ENCODE measurements at regions not wholly inside any gene's neighbourhood (a gene's known extent, or its start where the extent isn't known, plus 50 kb on each side); places are given as distances from the start of the nearest gene placed in this dataset.
"Not testable (repeated sequence)": the region's sequence is repeated elsewhere in the genome, so short reads cannot be mapped to it uniquely, and the experiment has no call there.

DNA sequence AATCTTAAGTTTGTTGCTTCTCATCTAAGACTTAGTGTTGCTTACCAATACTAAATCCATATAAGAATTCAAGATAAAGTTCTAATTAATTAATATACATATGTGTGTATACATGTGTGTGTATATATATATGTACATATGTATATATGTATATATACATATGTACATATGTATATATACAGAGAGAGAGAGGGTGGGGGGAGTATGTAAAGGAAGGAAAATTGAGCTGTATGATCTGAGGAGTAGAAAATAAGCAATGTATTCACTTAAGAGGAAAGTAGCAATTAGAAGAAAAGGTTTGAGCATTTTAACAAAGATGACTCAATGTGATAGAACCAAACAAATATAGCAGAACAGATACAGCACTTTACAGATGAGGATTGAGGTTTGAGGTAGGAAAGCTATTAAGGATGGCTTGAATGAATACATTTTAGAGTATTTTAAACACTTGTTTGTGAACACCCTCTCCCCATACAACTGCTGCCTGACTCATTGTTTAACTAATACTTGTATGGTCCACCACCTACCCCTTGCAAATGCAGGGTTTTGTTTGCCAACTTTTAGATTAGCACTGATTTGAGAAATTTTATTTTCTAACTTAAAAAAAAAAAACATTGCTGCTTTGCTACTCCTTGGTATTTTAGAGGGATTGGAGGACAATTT, 681.1 kb upstream of the CADM2 start:
- no peak for DNase-seq

DNA sequence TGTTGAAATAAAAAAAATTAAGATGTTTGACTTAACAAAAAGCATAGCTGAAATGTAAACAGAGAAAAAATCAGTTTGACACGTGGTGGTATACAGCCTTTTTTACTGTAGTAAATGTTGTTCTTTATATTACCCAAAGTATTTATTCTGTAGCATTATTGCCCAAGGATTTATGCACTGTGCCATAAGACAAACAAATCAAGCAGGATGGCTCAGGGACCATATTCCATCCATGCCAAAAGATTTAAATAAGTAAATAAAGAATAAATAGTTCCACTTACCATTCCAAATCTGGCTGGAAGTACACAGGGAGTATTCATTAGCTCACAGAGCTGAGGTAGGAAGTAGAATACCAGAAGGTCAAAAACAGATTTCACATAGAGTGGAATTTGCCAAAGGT, 666.7 kb upstream of the CADM2 start:
- DNase-seq: no peak

DNA sequence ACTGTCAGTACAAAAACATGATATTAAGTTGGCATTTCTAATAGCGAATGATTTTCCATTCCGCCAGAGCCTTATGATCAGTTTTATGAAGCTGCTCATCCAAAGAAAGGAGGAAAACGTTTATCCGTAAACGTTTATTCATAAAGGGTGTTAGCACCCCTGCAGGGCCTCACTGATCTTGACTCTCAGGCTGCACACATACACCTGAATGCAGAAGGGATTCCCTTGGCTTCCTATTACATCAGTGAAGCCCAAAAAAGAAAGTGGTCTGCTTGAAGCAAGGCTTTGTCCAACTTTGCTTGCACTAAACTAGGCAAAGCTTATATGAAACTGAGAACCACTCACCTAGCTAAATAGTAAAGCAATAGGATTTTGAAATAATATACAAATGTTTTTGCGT, 659.5 kb upstream of the CADM2 start:
- DNase-seq: no peak

DNA sequence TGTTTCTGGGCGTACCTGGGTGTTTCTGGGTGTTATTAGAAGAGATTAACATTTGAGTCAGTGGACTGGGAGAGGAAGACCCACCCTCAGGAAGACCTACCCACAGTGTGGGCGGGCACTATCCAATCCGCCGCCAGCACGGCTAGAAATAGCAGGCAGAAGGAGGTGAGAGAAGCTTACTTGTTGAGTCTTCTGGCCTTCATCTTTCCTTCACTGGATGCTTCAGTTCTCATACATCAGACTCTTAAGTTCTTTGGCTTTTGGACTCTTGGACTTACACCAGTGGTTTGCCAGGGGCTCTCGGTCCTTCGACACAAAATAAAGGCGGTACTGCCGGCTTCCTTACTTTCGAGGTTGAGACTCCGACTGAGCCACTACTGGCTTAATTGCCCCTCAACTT, 654.6 kb upstream of the CADM2 start:
- no peak for DNase-seq

DNA sequence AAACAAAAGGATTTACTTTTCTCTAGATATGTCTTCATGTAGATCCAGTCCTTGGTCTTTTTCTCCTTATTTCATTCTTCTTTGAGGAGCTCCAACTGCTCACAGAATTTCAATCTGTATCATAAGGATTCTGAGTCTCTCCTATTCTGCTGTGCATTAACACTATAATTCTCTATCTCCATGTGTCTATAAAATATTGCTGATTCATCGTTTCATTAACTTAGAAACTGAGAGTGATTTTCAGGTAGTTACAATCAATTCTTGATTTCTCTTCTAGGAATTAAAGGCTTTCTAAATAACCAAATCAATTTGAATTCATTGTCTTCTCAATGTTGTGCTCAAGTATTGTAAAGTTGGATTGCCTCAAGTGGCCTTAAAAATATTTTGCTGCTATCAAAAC, 651.5 kb upstream of the CADM2 start:
- DNase-seq: no peak

DNA sequence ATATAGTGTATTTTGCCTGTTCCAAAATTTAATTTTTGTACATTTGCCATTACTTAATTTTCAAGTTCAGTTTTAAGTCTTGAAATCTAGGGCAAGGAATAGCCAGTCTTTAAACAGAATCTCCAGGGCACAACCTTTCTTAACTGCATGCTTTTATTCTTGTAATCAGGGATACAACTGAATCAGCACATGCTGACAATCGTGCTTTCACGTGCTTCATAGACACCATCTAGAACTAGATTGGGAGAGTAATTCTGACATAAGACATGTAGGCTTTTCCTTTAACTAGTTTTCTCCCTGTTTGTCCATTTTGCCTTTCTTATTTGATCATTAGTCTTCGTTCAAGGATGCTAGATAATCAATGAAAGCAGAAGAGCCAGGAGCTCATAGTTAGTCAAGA, 650.4 kb upstream of the CADM2 start:
- DNase-seq: no peak

DNA sequence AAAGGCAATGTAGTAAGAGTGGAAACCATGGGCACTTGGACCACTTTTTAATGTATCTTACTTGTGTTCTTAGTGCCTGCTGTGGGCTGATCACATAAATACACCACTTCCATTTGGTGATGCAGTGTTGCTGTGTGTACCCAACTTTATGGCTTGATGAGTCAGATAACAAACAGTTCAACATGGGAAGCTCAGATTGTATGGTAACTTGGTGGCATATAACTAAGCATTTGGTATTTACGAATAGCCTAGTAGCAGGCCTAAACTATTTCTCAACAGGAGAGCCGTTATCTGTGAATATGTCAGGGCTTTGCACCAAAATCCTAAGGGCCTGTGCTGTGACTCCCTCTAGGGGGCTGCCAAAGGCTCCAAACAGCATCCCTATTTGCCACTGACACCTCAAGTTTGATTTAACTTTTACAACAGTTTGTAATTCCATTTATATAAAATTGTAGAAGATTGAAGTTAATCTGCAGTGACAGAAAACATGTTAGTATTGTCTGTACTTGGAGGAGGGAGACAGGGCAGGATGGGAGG, 640.4 kb upstream of the CADM2 start:
- DNase-seq: no peak

DNA sequence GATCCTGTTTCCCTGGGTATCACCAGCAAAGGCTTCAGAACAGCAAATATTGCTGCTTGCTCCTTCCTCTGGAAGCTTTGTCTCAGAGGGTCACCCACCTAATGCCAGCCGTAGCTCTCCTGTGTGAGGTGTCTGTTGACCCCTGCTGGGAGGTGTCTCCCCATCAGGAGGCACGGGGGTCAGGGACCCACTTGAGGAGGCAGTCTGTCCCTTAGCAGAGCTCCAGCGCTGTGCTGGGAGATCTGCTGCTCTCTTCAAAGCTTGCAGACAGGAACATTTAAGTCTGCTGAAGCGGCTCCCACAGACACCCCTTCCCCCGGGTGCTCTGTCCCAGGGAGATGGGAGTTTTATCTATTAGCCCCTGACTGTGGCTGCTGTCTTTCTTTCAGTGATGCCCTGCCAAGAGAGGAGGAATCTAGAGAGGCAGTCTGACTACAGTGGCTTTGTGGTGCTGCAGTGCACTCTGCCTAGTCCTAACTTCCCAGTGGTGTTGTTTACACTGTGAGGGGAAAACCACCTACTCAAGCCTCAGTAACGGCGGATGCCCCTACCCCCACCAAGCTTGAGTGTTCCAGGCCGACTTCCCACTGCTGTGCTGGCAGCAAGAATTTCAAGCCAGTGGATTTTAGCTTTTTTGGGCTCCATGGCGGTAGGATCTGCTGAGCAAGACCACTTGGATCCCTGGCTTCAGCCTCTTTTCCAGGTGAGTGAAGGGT, 593.1 kb upstream of the CADM2 start:
- not testable (repeated sequence) for DNase-seq
